ENCODE measurements at regions not wholly inside any gene's neighbourhood (a gene's known extent, or its start where the extent isn't known, plus 50 kb on each side); places are given as distances from the start of the nearest gene placed in this dataset.

DNA sequence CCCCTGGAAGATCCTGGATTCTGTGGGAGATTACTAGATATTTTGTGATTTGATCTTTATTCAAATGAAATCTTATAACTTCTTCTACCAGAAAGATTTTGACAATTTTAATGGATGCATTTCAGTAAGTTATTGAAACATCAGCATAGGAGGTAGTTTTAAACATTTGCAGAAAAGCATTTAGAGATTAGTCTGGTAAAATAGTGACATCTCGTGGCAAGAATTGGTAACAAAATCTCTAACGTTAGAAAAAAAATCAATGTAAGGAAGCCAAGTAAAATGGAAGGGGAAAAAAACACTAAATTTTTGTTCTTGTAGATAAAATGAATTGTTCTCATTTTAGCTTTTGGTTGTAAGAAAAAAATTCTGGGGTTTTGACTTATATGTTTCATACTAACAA, 73.3 kb downstream of the TASL start:
- ChIA-PET POLR2A (no interaction called here), CTCF (interaction anchor here (0.9 to 1.6 kb wide), 3 partner anchors 10 to 444 kb away, joined by 3 to 5 read pairs (median 3); no protein-coding TSS in a partner anchor)
- peak; percentile 13 for DNase-seq (ENCODE audit: extremely low spot score)
- TF ChIP-seq, protein P1, sequence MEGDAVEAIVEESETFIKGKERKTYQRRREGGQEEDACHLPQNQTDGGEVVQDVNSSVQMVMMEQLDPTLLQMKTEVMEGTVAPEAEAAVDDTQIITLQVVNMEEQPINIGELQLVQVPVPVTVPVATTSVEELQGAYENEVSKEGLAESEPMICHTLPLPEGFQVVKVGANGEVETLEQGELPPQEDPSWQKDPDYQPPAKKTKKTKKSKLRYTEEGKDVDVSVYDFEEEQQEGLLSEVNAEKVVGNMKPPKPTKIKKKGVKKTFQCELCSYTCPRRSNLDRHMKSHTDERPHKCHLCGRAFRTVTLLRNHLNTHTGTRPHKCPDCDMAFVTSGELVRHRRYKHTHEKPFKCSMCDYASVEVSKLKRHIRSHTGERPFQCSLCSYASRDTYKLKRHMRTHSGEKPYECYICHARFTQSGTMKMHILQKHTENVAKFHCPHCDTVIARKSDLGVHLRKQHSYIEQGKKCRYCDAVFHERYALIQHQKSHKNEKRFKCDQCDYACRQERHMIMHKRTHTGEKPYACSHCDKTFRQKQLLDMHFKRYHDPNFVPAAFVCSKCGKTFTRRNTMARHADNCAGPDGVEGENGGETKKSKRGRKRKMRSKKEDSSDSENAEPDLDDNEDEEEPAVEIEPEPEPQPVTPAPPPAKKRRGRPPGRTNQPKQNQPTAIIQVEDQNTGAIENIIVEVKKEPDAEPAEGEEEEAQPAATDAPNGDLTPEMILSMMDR (IDR thresholded peaks at IDR 0.05; ENCODE audit: control extremely low read depth, extremely low read depth, low read depth, missing control alignments) = peak; percentile 27

DNA sequence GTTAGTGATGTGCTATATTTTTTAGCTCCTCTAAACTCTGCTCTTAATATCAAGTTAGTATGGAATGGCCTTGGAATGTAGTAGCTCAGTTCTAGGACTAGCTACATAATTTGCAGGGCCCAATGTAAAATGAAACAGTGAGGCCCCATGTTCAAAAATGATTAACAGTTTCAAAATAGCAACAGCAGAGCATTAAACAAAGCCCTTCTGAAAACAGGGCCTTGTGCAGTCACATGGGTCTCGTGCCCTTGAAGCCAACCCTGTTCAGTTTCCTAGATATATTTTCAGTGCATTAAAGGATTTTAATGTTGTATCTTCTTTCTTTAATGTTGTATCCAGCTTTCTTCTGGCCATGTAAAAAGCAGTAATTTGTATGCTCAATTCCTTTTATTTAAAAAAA, 82.1 kb downstream of the TASL start:
- POLR2A ChIA-PET = no interaction called here
- TF ChIP-seq, protein P1 (IDR thresholded peaks at IDR 0.05; ENCODE audit: control extremely low read depth, extremely low read depth, low read depth, missing control alignments) = no peak
- CTCF ChIA-PET = interaction anchor here (1.3 kb wide), 1 partner anchor 12 kb away, joined by 3 read pairs; no protein-coding TSS in a partner anchor
- DNase-seq (ENCODE audit: extremely low spot score) = no peak

DNA sequence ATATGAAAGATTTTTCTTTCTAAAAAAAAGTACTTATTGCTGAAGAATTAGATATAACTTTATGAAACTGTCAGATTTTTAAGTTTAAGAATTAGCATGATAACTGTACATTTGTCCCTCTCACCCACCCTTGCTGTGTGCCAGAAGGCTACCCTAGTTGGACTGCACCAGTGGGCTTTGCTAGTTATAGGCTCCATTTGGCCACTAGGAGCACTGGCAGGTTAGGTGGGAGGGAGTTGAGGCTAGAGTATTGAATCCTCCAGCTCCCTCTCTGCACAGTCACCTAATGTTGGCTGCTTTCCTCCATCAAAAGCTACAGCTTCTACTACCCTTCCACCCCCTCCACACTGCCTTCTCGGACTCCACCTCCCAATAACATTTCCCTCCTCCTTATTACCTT, 84.2 kb downstream of the TASL start:
- ChIA-PET POLR2A (no interaction called here), CTCF (interaction anchor here (1.4 kb wide), 1 partner anchor 196 kb away, joined by 3 read pairs; no protein-coding TSS in a partner anchor)
- TF ChIP-seq, protein P1 (IDR thresholded peaks at IDR 0.05; ENCODE audit: control extremely low read depth, extremely low read depth, low read depth, missing control alignments) = no peak
- no peak for DNase-seq (ENCODE audit: extremely low spot score)

DNA sequence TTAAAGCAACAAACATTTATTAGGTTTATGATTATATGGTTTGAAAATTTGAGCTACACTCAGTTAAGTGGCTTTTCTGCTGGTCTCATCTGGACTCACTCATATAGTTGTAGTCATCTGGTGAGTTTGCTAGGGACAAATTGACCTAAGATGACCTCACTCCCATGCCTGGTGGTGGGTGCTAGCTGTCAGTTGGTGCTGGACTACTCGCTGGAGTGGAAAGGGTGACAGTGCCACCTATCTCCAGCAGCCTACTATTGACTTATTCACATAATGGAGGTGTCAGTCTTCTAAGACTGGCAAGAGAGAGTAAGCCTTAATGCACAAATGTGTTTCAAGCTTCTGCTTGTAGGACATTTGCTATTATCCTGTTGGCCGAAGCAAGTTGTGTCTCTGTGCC, 88.2 kb downstream of the TASL start:
- TF ChIP-seq, protein P1 (IDR thresholded peaks at IDR 0.05; ENCODE audit: control extremely low read depth, extremely low read depth, low read depth, missing control alignments) = no peak
- no peak for DNase-seq (ENCODE audit: extremely low spot score)
- ChIA-PET POLR2A (no interaction called here), CTCF (interaction anchor here (0.7 kb wide), 1 partner anchor 15 kb away, joined by 3 read pairs; no protein-coding TSS in a partner anchor)

DNA sequence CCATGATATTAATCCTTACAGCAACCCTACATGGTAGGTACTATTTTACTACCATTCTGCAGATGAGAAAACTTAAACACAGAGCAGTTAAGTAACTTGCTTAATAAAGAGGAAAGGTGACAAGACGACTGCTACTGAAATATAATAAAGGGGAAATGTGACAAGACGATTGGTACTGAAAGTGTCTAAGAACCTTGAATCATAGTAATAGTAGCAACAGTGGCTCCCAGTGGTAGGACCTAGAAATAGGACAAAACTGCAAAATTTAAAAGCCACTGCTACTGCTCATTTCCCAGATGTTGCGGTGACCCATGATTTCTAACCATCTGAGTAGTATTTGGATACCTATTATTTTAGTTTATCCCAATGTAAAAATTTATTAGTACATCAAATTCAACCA, 89.5 kb downstream of the TASL start:
- CTCF ChIA-PET = no interaction called here
- peak; percentile 25 for DNase-seq (ENCODE audit: extremely low spot score)
- POLR2A ChIA-PET = no interaction called here
- TF ChIP-seq, protein P1 (IDR thresholded peaks at IDR 0.05; ENCODE audit: control extremely low read depth, extremely low read depth, low read depth, missing control alignments) = no peak

DNA sequence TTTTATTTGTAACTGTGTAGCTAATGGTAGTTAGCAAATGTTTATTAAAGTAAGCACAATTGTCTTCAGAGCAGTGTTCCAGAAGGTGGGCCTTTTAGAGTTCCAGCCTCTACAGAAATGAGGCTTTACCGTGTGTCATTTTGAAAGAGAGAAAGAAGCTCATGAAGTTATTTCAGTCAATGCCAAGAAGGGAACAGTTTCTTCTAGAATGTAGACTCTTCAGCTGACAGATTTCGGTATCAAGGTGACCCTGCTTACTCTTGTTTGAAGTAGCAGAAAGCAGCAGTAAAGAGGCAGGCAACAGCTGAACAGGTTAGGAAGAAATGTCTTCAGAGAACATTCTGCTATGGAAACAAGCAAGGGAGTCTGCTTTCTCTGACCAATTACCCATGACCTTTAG, 93.6 kb downstream of the TASL start:
- DNase-seq (ENCODE audit: extremely low spot score) = peak; percentile 7
- ChIA-PET CTCF (interaction anchor here (0.8 to 1.1 kb wide), 4 partner anchors 11 to 209 kb away, joined by 3 read pairs; no protein-coding TSS in a partner anchor), POLR2A (no interaction called here)
- TF ChIP-seq, protein P1 (IDR thresholded peaks at IDR 0.05; ENCODE audit: control extremely low read depth, extremely low read depth, low read depth, missing control alignments) = no peak

DNA sequence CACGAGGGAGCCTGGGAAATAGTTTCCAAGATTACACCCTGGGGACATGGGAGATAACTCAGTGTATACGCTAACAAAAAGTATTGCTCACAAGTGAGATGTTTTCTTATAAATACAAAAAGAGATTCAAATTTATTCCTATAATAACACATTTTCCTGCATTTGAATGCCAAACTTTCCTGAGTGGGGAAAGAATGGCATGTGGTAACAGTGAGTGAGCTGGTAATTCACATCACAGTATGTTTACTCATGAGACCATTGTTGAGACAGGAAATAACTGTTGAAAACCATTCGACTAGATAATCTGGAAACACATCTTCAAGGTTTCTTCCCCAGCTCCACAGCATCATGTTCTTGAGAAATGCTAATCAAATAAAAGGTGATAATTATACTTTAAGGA, 109.1 kb downstream of the TASL start:
- TF ChIP-seq, protein P1 (IDR thresholded peaks at IDR 0.05; ENCODE audit: control extremely low read depth, extremely low read depth, low read depth, missing control alignments) = no peak
- CTCF ChIA-PET = no interaction called here
- DNase-seq (ENCODE audit: extremely low spot score) = no peak
- POLR2A ChIA-PET = no interaction called here
